KOPT-K1 (cell line): ENCODE measurements at regions not wholly inside any gene's neighbourhood (a gene's known extent, or its start where the extent isn't known, plus 50 kb on each side); places are given as distances from the start of the nearest gene placed in this dataset.

ENCODE experiments used
- H3K27ac ChIP-seq: fragments of 200-600 bp; sonication (generic); 2 replicates; pipeline ENCODE4 v1.5.1; 2016; ENCODE audit warnings: antibody characterized with exemption, mild to moderate bottlenecking, low read depth, low read length; ENCODE audit not compliant: poor library complexity, severe bottlenecking
- H3K36me3 ChIP-seq: fragments of 200-600 bp; sonication (generic); 2 replicates; pipeline ENCODE4 v1.5.1; 2017; ENCODE audit warnings: antibody characterized with exemption, mild to moderate bottlenecking, low read length, moderate library complexity; ENCODE audit not compliant: insufficient read depth
- H3K9me3 ChIP-seq: fragments of 200-600 bp; sonication (generic); 2 replicates; pipeline ENCODE4 v1.5.1; 2017; ENCODE audit warnings: antibody characterized with exemption, low read length, mild to moderate bottlenecking; ENCODE audit not compliant: insufficient read depth, poor library complexity, severe bottlenecking

DNA sequence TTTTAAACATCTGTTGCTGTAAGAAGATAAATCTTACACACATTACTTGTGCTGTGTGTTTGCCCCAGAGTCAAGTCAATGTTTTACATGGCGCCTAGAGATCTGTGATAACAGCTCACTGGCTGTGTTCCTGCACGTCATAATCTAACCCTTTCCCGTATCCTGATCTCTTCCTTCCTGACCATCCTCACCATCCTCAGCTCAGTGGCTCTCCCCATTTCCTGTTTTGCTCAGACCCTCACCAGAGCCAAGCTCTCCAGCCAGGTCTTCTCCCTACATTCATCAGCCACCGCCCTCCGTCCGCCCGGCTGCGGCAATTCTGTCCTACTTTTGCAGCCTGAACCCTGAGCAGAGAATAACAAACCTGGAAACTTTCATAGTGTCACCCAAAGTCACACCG is 824.7 kb downstream of the USP25 start:
- H3K9me3 ChIP-seq, result no peaks in the 10 kb centered on the region
- no peaks in the 10 kb centered on the region for H3K36me3 ChIP-seq
- H3K27ac ChIP-seq, result no peak overlapping the region

DNA sequence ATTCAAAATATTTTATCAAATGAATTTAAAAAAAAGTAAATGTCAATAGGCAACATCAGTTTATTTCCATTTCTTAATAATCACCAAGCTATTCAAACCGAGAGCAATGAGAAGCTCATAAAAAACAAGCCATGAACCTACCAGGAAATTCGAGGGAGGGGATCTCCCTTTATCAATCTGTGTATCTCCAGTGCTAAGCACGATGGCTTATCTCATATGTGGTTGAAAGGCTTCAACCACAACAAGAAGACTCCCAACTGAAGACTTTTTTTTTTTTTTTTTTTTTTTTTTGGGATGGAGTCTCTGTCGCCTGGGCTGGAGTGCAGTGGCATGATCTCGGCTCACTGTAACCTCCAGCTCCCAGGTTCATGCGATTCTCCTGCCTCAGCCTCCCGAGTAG is 833.3 kb downstream of the USP25 start:
- no peaks in the 10 kb centered on the region for H3K9me3 ChIP-seq
- H3K27ac ChIP-seq, result no peak overlapping the region
- H3K36me3 ChIP-seq, result no peaks in the 10 kb centered on the region

DNA sequence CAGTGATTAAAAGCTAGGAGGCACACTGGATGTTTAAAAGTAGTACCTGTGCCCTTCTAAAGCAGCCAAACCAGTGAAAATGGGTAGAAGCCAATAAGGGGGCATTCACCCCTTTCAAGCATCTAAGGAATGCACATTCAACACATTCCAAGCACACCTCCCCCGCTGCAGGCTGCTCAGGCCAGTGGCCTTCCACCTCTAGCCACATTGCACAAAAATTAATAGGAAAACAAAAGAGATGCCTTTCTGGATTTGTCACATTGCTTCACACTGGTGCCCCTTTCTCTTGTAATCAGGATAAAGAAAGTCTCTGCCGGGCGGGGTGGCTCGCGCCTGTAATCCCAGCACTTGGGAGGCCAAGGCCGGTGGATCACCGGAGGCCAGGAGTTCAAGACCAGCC is 834.0 kb downstream of the USP25 start:
- no peak overlapping the region for H3K27ac ChIP-seq
- H3K9me3 ChIP-seq, result no peaks in the 10 kb centered on the region
- no peaks in the 10 kb centered on the region for H3K36me3 ChIP-seq

DNA sequence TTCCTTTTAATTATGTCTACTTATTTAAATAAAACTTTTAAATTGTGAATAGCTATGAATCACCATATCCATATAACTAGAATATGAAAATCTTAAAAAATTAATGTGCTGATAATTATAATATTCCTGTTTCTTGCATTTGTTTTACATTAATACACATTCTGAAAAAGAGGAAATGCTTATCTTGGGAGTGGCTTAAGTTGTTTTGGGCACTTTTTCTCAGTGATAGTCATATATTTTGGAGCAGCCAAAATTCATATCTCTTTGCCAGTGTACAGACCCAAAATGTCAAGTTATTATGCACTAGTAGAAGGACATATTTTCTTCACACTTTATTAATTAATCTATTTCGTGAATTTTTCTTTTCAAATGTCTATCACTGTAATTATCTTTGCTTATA is 838.5 kb downstream of the USP25 start:
- Histone ChIP-seq H3K36me3 (no peaks in the 10 kb centered on the region), H3K27ac (no peak overlapping the region), H3K9me3 (no peaks in the 10 kb centered on the region)

DNA sequence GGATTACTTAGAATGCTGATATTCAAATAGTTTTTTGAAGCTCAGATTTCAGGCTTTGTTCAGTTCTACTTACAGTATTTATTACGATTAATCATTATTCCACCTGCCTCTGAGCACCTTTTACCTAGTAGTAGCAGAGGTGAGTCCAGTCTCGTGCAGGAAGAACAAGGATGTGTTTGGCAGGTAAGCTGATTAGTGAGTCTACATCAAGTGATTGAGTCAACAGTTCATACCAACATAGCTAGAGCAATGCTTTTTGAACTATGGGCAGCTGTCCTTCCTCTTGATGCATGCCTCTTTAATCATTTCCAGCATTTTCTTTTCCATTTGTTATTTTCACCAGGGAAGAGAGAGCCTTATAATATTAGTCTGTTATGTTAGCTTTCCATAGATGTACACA is 838.9 kb downstream of the USP25 start:
- no peaks in the 10 kb centered on the region for H3K36me3 ChIP-seq
- no peak overlapping the region for H3K27ac ChIP-seq
- no peaks in the 10 kb centered on the region for H3K9me3 ChIP-seq

DNA sequence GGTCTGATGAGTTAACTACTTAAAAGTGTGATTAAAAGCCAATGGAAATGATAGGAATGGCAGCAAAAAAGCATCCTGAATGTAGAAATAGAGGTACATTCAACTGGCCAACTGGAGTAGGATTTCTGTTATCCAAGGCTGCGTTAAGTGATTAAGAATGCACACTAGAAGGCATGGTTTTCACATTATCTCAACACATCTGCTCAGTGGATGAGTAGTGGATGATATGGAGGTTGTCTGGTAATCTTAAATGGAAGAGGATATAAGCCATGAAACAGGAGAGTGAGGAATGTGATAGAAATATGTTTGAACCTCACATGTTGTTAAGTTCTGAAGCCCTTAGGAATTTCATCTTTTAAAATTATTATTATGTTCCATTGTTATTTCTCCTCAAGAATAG is 839.9 kb downstream of the USP25 start:
- no peak overlapping the region for H3K27ac ChIP-seq
- H3K36me3 ChIP-seq, result no peaks in the 10 kb centered on the region
- H3K9me3 ChIP-seq, result no peaks in the 10 kb centered on the region

DNA sequence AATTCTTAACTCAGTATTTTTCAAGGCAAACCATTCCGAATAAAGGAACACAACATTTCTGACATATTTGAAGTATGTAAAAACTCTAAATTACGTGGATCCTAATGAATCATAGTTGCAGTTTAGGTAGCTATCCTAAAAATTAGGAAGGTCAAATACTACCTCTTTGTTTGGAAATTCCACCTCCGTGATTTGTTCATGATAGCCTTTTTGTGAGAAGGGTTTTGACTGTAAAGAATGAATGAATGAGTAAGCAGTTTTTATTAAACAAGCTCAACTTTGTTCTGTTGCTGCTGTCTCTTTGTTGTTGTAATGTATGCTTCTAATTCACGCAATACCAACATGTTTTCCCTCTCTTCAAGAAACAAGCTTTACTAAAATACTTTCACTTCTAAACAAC is 840.4 kb downstream of the USP25 start:
- Histone ChIP-seq H3K36me3 (no peaks in the 10 kb centered on the region), H3K27ac (no peak overlapping the region), H3K9me3 (no peaks in the 10 kb centered on the region)

DNA sequence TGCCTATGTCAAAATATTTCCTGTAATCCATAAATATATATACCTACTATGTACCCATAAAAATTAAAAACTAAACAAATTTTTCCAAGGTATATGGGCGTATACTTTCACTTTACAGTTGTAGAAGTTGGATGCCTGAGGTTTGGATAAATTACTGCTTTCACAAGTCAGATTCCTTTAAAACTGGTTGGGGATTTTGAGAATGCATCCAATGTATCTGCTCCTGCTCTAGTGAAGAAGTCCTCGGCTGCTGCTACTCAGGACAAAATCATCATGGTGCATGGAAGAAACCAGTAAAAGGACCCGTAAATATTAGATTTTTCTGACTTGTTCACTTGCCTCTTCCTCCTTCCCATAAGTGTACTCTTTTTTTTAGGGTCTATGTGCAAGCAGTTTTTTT is 841.1 kb downstream of the USP25 start:
- Histone ChIP-seq H3K27ac (no peak overlapping the region), H3K36me3 (no peaks in the 10 kb centered on the region), H3K9me3 (no peaks in the 10 kb centered on the region)

DNA sequence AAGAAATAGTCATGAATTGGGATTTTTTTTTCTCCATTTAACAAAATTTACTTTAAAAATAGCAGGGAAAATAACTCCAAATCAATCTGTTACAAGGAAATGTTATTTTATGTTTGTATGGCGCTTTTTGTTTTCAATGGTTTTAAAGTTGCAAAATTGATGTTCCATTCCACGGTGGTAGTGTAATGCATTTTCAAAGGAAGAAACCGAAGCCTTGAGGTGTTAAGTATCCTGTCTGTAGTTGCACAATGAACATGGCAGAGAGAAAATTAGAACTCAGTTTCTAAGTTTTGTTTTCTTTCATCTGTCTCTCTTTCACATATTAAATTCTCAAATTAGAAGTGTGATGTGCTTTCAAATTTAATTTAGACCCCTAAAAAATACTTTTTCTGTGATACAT is 841.8 kb downstream of the USP25 start:
- Histone ChIP-seq H3K27ac (no peak overlapping the region), H3K9me3 (no peaks in the 10 kb centered on the region), H3K36me3 (no peaks in the 10 kb centered on the region)

DNA sequence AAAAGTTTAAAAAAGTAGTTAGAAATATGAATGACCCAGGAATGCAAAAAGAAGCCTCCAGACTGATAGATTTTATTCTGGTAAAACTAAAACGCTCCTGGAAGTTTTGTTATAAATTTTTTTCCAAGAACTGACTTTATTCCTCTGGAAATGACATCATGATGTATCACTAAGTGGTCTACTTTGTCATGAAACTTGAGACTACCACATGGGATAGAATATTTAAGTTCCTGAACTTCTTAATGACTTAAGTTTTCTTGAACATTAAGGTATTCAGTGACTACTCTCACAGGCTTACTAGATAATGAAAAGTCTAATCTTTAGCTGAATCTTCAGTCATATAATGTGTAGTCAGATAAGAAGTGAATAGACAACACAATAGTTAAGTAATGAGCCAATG is 842.2 kb downstream of the USP25 start:
- Histone ChIP-seq H3K27ac (no peak overlapping the region), H3K9me3 (no peaks in the 10 kb centered on the region), H3K36me3 (no peaks in the 10 kb centered on the region)

DNA sequence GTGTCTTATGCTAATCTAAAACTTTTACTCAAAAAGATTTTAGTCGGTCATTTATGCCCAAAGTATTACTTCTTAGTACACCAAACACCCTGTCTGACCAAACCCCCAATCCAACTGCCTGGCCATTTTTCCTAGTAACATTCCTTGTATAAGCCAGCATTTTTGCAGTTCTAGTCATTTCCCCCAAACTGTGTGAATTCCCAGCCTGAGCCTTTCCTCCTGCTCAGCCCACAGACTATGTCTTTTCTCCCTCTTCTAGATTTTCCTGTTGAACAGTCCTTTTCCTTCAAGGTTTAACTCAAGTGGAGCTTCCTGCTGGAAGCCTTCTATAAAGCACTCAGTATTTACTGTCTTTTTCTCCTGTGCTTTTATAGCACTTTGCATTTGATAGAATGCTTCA is 843.8 kb downstream of the USP25 start:
- Histone ChIP-seq H3K27ac (no peak overlapping the region), H3K9me3 (no peaks in the 10 kb centered on the region), H3K36me3 (no peaks in the 10 kb centered on the region)

DNA sequence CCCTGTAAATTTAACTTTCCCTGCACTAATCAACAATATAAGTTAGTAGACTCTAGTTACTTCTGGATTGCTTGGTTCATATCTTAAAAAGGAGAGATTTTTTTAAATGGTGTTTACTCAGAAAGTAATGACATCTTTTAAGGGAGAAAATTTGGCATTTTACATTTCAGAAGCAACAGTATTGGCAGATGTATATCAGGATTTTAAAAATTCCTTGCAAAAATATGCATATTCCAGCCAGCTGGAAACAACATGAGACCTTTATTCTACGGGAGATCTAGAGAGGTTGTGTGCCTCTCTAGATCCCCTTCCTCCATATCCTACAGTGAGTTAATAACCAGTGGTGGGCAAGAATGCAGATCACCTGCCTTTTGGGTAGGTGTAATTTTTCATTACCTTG is 848.2 kb downstream of the USP25 start:
- H3K27ac ChIP-seq, result no peak overlapping the region

DNA sequence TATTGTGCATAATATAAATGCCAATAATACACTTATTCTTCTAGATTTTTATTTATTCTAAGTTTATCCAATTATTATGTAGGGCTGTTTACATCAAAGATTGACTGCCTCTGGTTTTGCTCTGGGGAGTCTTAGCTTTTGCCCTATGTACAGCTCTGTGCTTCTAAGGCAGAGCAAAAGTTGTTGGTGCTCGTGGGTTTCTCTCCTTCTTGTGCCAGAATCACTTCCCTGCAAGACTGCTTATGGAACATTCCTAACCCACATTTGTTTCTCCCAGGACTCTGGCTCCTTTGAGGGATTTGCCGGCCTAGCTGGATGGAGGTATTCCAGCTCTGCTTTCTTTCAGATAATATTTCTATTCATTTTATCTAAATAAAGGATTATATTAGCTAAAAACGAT is 849.1 kb downstream of the USP25 start:
- Histone ChIP-seq H3K27ac (no peak overlapping the region), H3K36me3 (no peaks in the 10 kb centered on the region), H3K9me3 (no peaks in the 10 kb centered on the region)

More for the DNA sequence above, 848.2 kb downstream of the USP25 start:
- H3K36me3 ChIP-seq, result no peaks in the 10 kb centered on the region
- H3K9me3 ChIP-seq, result no peaks in the 10 kb centered on the region

DNA sequence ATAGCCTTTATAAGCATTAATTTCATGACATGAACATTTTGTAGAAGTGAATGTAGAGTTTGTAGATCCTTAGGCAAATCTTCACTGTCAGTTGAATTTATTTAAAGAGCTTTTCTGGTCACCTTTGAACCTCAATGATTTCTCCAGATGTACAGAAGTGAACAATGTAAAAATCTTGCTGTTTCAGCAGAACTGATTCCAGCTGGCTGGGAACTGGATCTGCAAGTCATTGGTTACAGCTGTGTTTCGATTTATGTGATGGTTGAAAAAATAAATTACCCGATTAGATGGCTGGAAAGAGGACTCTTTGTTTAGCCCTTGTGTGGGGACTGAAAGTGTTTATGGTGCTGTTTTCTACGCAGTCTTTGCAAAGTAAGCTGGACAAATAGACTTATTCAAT is 849.8 kb downstream of the USP25 start:
- no peak overlapping the region for H3K27ac ChIP-seq
- H3K9me3 ChIP-seq, result no peaks in the 10 kb centered on the region
- H3K36me3 ChIP-seq, result no peaks in the 10 kb centered on the region

DNA sequence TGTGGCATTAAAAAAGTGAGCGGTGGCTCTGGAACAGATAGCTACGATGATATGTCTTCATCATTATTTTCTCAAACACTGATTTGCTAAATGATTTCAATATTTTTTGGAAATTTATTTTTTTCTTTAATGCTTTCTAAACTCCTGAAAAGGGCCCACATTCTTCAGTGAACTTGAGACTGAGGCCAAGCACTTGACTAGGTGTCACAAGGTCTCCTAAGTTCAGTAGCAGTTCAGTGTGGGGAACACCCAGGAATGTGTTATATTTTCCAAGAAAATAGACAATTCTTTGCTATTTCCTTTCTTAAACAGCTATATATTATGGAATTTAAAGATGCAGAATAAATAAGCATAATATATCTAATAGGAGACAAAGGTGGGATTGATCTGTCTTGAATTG is 850.9 kb downstream of the USP25 start:
- Histone ChIP-seq H3K9me3 (no peaks in the 10 kb centered on the region), H3K36me3 (no peaks in the 10 kb centered on the region), H3K27ac (no peak overlapping the region)

DNA sequence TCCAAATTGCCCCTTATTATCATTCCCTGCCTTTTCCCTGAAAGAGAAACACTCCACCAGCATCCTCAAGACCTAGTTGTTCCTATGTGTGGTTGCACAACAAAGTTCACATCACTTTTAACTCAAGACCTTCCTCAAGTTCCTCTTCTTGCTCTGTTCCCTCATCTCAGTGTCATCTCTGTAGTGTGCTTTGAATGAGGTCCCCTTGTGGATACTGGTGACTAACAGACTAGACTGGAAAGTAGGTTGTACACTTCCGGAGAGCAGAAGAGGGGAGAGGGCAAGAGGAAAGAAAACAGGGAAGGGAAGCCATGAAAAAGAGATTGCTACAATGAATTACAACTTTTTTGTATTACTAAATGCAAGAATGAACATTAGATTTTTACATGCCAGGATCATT is 853.8 kb downstream of the USP25 start:
- H3K9me3 ChIP-seq, result no peaks in the 10 kb centered on the region
- H3K36me3 ChIP-seq, result no peaks in the 10 kb centered on the region
- H3K27ac ChIP-seq, result no peak overlapping the region

DNA sequence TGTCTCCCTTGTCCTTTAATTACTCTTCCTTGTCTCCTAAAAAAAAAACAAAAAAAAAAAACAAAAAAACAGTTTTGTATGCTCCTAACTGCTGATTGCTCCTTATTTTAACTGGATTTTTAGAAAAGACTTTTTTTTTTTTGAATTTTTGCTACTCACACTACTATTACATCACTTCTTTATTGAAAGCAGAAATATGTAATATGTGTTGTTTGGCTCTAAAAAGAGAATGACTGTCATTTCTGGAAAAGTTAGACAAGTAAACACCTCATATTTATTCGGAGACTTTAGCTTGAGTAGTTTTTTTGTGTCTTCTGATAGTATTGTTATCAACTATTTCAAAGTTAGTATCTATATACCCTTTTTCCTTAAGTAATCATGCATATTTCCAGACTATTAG is 855.0 kb downstream of the USP25 start:
- Histone ChIP-seq H3K9me3 (no peaks in the 10 kb centered on the region), H3K36me3 (no peaks in the 10 kb centered on the region), H3K27ac (no peak overlapping the region)
